ENCODE measurements at regions not wholly inside any gene's neighbourhood (a gene's known extent, or its start where the extent isn't known, plus 50 kb on each side); places are given as distances from the start of the nearest gene placed in this dataset.

GRCh38 chr4:60081839-60082238 is 1118.3 kb upstream of the ADGRL3 start:
- 3% methylated on average over 2 of the region's 2 CpGs for whole genome bisulfite sequencing (ENCODE audit: low lambda C conversion rate)
- Histone ChIP-seq H3K27me3 (ENCODE audit: control insufficient read depth in 1 of 2, insufficient read depth in 2 of 2, low read length in 2 of 2) (no peaks in the 10 kb centered on the region), H3K4me3 (replicated peaks in 1 of 3; ENCODE audit: insufficient read depth in 1 of 3, low read depth in 2 of 3, low read length in 3 of 3) (no peak overlapping the region), H4K20me1 (ENCODE audit: insufficient read depth, low read length) (no peaks in the 10 kb centered on the region), H3K9ac (ENCODE audit: insufficient read depth, low read depth, low read length) (no peak overlapping the region), H3K36me3 (replicated peaks in 1 of 2; ENCODE audit: control insufficient read depth in 1 of 2, insufficient read depth in 2 of 2, low read length in 2 of 2) (no peaks in the 10 kb centered on the region), H3K9me3 (ENCODE audit: low read length) (no peaks in the 10 kb centered on the region), H3K27ac (ENCODE audit: extremely low read length, insufficient read depth, low read length) (no peak overlapping the region), H2AFZ (ENCODE audit: low read length) (no peak overlapping the region), H3K79me2 (ENCODE audit: insufficient read depth, low read length) (no peaks in the 10 kb centered on the region), H3K4me1 (ENCODE audit: insufficient read depth, low read length) (no peaks in the 10 kb centered on the region), H3K4me2 (ENCODE audit: low read depth, low read length) (no peak overlapping the region)
- no TSS peak for BruUV-seq (replicated peaks)
- FAIRE-seq (no peak), DNase-seq (ENCODE audit: low spot score) (no peak), ATAC-seq (no peak)
- intact Hi-C loops (cut with micrococcal nuclease; ENCODE audit: unreplicated experiment) = no loop called here
- ChIA-PET CTCF (ENCODE audit: low intra/inter-chr PET ratio, low total read pairs) (no interaction called here), POLR2A (no interaction called here)
- in situ Hi-C loops (cut with HindIII; ENCODE audit: extremely low pct_ligation_motif_present, low pct_unique_long_range_greater_than_20kb) = no loop called here
- TF ChIP-seq ELF3 (CRISPR knock-in tag; IDR thresholded peaks at IDR 0.05) = no peak
- TF ChIP-seq MEF2D (CRISPR knock-in tag; IDR thresholded peaks at IDR 0.05) = no peak
- no peak for TF ChIP-seq ZNF225 (CRISPR knock-in tag; IDR thresholded peaks at IDR 0.05)
- no peak for TF ChIP-seq ZNF619 (CRISPR knock-in tag; IDR thresholded peaks at IDR 0.05)

GRCh38 chr4:60088807-60089486 is 1111.2 kb upstream of the ADGRL3 start:
- no peak for DNase-seq (ENCODE audit: low spot score)
- Histone ChIP-seq H3K4me2 (ENCODE audit: low read depth, low read length) (no peak overlapping the region), H3K9ac (ENCODE audit: insufficient read depth, low read depth, low read length) (no peak overlapping the region), H3K9me3 (ENCODE audit: low read length) (no peaks in the 10 kb centered on the region), H3K4me1 (ENCODE audit: insufficient read depth, low read length) (no peaks in the 10 kb centered on the region), H3K27me3 (ENCODE audit: control insufficient read depth in 1 of 2, insufficient read depth in 2 of 2, low read length in 2 of 2) (no peaks in the 10 kb centered on the region), H2AFZ (ENCODE audit: low read length) (no peak overlapping the region), H3K36me3 (replicated peaks in 1 of 2; ENCODE audit: control insufficient read depth in 1 of 2, insufficient read depth in 2 of 2, low read length in 2 of 2) (no peaks in the 10 kb centered on the region), H3K4me3 (replicated peaks in 1 of 3; ENCODE audit: insufficient read depth in 1 of 3, low read depth in 2 of 3, low read length in 3 of 3) (no peak overlapping the region), H4K20me1 (ENCODE audit: insufficient read depth, low read length) (no peaks in the 10 kb centered on the region), H3K27ac (ENCODE audit: extremely low read length, insufficient read depth, low read length) (no peak overlapping the region), H3K79me2 (ENCODE audit: insufficient read depth, low read length) (no peaks in the 10 kb centered on the region)
- in situ Hi-C loops (cut with HindIII; ENCODE audit: extremely low pct_ligation_motif_present, low pct_unique_long_range_greater_than_20kb) (no loop called here), intact Hi-C loops (cut with micrococcal nuclease; ENCODE audit: unreplicated experiment) (no loop called here)
- WGBS (ENCODE audit: low lambda C conversion rate) = 2% methylated on average over 3 of the region's 3 CpGs
- FAIRE-seq = no peak
- CTCF ChIA-PET (ENCODE audit: low intra/inter-chr PET ratio, low total read pairs) = no interaction called here
- TF ChIP-seq ZNF768 (CRISPR knock-in tag; IDR thresholded peaks at IDR 0.05) (no peak), NCOR1 (IDR thresholded peaks at IDR 0.05; ENCODE audit: borderline replicate concordance, low read length) (no peak), ZNF280D (CRISPR knock-in tag; IDR thresholded peaks at IDR 0.05) (no peak), MAX (IDR thresholded peaks at IDR 0.05) (no peak), HNF1B (CRISPR knock-in tag; IDR thresholded peaks at IDR 0.05) (no peak), PHF8 (CRISPR knock-in tag; IDR thresholded peaks at IDR 0.05) (no peak), REPIN1 (CRISPR knock-in tag; IDR thresholded peaks at IDR 0.05; ENCODE audit: borderline replicate concordance, low read depth) (no peak), SNAPC2 (CRISPR knock-in tag; IDR thresholded peaks at IDR 0.05) (no peak), SRY (CRISPR knock-in tag; IDR thresholded peaks at IDR 0.05) (no peak)
- TF ChIP-seq, protein P1, sequence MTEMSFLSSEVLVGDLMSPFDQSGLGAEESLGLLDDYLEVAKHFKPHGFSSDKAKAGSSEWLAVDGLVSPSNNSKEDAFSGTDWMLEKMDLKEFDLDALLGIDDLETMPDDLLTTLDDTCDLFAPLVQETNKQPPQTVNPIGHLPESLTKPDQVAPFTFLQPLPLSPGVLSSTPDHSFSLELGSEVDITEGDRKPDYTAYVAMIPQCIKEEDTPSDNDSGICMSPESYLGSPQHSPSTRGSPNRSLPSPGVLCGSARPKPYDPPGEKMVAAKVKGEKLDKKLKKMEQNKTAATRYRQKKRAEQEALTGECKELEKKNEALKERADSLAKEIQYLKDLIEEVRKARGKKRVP (CRISPR knock-in tag; IDR thresholded peaks at IDR 0.05) = no peak
- POLR2A ChIA-PET = no interaction called here
- ATAC-seq = no peak
- no TSS peak for BruUV-seq (replicated peaks)
